ENCODE measurements at regions not wholly inside any gene's neighbourhood (a gene's known extent, or its start where the extent isn't known, plus 50 kb on each side); places are given as distances from the start of the nearest gene placed in this dataset.

- DNase-seq, result no peak
Observed at GRCh38 chr3:158974904-158975303, 173.1 kb downstream of the MFSD1 start.

GRCh38 chr3:158976966-158977365, 175.1 kb downstream of the MFSD1 start:
- no peak for DNase-seq

GRCh38 chr3:158977497-158977896, 175.6 kb downstream of the MFSD1 start:
- no peak for DNase-seq

- no peak for DNase-seq
Observed at GRCh38 chr3:158983216-158984099, 181.6 kb downstream of the MFSD1 start.

- no peak for DNase-seq
Observed at GRCh38 chr3:158991146-158991705, 189.4 kb downstream of the MFSD1 start.

- DNase-seq, result no peak
Observed at GRCh38 chr3:158992463-158992862, 190.6 kb downstream of the MFSD1 start.

GRCh38 chr3:158994386-158994785, 192.5 kb downstream of the MFSD1 start:
- no peak for DNase-seq

- no peak for DNase-seq
Observed at GRCh38 chr3:159001711-159002110, 199.9 kb downstream of the MFSD1 start.

GRCh38 chr3:159005137-159005536, 203.3 kb downstream of the MFSD1 start:
- no peak for DNase-seq

GRCh38 chr3:159007331-159007730, 205.5 kb downstream of the MFSD1 start:
- no peak for DNase-seq

- no peak for DNase-seq
Observed at GRCh38 chr3:159008401-159008800, 206.5 kb downstream of the MFSD1 start.

GRCh38 chr3:159018341-159018740, 216.5 kb downstream of the MFSD1 start:
- DNase-seq, result no peak

GRCh38 chr3:159025733-159026132, 223.9 kb downstream of the MFSD1 start:
- DNase-seq, result no peak

- no peak for DNase-seq
Observed at GRCh38 chr3:159026510-159026909, 224.7 kb downstream of the MFSD1 start.

- DNase-seq, result no peak
Observed at GRCh38 chr3:159028706-159029105, 226.9 kb downstream of the MFSD1 start.

- DNase-seq, result no peak
Observed at GRCh38 chr3:159029306-159030026, 227.6 kb downstream of the MFSD1 start.

GRCh38 chr3:159030138-159030670, 228.3 kb downstream of the MFSD1 start:
- DNase-seq, result no peak

- no peak for DNase-seq
Observed at GRCh38 chr3:159030886-159031679, 229.2 kb downstream of the MFSD1 start.

- no peak for DNase-seq
Observed at GRCh38 chr3:159032311-159032710, 230.5 kb downstream of the MFSD1 start.

GRCh38 chr3:159038405-159038804, 236.6 kb downstream of the MFSD1 start:
- no peak for DNase-seq

GRCh38 chr3:159039286-159039685, 237.4 kb downstream of the MFSD1 start:
- no peak for DNase-seq

- no peak for DNase-seq
Observed at GRCh38 chr3:159045279-159045885, 243.5 kb downstream of the MFSD1 start.

Data from activated CD4-positive, alpha-beta T cell treated with anti-CD3 and anti-CD28 coated beads, Interleukin-2, amount 50 U/mL, for 1 hour (primary cell).